ENCODE measurements at regions not wholly inside any gene's neighbourhood (a gene's known extent, or its start where the extent isn't known, plus 50 kb on each side); places are given as distances from the start of the nearest gene placed in this dataset.

- no peaks in the 10 kb centered on the region for H3K9me3 Mint-ChIP-seq (ENCODE audit: unreplicated experiment)
- H3K36me3 Mint-ChIP-seq (ENCODE audit: unreplicated experiment): no peaks in the 10 kb centered on the region
- TF ChIP-seq, protein P1, sequence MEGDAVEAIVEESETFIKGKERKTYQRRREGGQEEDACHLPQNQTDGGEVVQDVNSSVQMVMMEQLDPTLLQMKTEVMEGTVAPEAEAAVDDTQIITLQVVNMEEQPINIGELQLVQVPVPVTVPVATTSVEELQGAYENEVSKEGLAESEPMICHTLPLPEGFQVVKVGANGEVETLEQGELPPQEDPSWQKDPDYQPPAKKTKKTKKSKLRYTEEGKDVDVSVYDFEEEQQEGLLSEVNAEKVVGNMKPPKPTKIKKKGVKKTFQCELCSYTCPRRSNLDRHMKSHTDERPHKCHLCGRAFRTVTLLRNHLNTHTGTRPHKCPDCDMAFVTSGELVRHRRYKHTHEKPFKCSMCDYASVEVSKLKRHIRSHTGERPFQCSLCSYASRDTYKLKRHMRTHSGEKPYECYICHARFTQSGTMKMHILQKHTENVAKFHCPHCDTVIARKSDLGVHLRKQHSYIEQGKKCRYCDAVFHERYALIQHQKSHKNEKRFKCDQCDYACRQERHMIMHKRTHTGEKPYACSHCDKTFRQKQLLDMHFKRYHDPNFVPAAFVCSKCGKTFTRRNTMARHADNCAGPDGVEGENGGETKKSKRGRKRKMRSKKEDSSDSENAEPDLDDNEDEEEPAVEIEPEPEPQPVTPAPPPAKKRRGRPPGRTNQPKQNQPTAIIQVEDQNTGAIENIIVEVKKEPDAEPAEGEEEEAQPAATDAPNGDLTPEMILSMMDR (IDR thresholded peaks at IDR 0.05; ENCODE audit: partially characterized antibody, unreplicated experiment): no peak
- no peaks in the 10 kb centered on the region for H3K27me3 Mint-ChIP-seq (ENCODE audit: unreplicated experiment)
- no peak for DNase-seq
- peaks cover 9% of the 10 kb centered on the region for H3K4me1 Mint-ChIP-seq (ENCODE audit: low read depth, unreplicated experiment)
- no peak overlapping the region for H3K4me3 Mint-ChIP-seq (ENCODE audit: unreplicated experiment)
- no peak overlapping the region for H3K27ac Mint-ChIP-seq (ENCODE audit: unreplicated experiment)
Measured at GRCh38 chr21:35510294-35510693, 461.2 kb upstream of the RUNX1 start.

DNA sequence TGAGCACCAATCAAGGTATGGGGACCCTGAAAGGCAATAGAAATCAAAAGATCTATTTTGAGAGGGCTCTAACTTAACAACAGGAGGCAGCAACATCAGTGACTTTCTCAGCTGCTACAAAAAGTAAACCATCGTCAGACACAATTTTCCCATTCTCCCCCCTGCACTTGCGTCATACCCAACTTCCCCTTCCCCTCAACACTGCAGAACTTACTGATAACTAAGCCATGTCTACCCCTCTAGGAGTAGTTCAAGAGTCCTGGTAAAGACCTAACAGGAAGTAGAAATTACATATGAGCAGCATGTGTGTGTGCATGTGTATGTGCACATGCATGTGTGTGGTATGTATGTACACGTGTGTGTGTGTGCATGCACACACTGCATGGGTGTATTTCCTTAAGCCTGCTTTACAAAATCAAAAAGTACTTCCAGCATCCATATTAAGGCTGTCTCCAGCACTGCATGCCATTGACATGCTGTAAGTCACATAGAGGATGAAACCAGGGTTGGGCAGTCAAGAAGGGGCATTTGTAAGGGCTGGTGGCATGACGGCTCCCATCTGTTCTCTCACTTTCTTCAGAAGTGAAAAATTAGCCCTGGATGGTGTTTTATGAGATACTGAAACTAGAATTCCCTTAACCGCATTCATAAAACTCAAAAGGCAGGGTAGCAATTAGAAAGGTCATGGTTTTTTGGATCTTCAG, 460.1 kb upstream of the RUNX1 start:
- no peaks in the 10 kb centered on the region for H3K27me3 Mint-ChIP-seq (ENCODE audit: unreplicated experiment)
- H3K36me3 Mint-ChIP-seq (ENCODE audit: unreplicated experiment): no peaks in the 10 kb centered on the region
- H3K9me3 Mint-ChIP-seq (ENCODE audit: unreplicated experiment): no peaks in the 10 kb centered on the region
- no peak overlapping the region for H3K4me3 Mint-ChIP-seq (ENCODE audit: unreplicated experiment)
- peaks cover 9% of the 10 kb centered on the region for H3K4me1 Mint-ChIP-seq (ENCODE audit: low read depth, unreplicated experiment)
- DNase-seq: no peak
- TF ChIP-seq, protein P1 (IDR thresholded peaks at IDR 0.05; ENCODE audit: partially characterized antibody, unreplicated experiment): no peak
- no peak overlapping the region for H3K27ac Mint-ChIP-seq (ENCODE audit: unreplicated experiment)

- Mint-ChIP-seq H3K4me1 (ENCODE audit: low read depth, unreplicated experiment) (peaks cover 9% of the 10 kb centered on the region), H3K4me3 (ENCODE audit: unreplicated experiment) (no peak overlapping the region), H3K27me3 (ENCODE audit: unreplicated experiment) (no peaks in the 10 kb centered on the region), H3K9me3 (ENCODE audit: unreplicated experiment) (no peaks in the 10 kb centered on the region), H3K27ac (ENCODE audit: unreplicated experiment) (no peak overlapping the region), H3K36me3 (ENCODE audit: unreplicated experiment) (no peaks in the 10 kb centered on the region)
- TF ChIP-seq, protein P1 (IDR thresholded peaks at IDR 0.05; ENCODE audit: partially characterized antibody, unreplicated experiment): no peak
- DNase-seq: no peak
Measured at GRCh38 chr21:35508139-35508888, 459.2 kb upstream of the RUNX1 start.

GRCh38 chr21:35507181-35507759, 458.2 kb upstream of the RUNX1 start:
- no peak for DNase-seq
- H3K27me3 Mint-ChIP-seq (ENCODE audit: unreplicated experiment): no peaks in the 10 kb centered on the region
- H3K27ac Mint-ChIP-seq (ENCODE audit: unreplicated experiment): no peak overlapping the region
- no peak overlapping the region for H3K4me3 Mint-ChIP-seq (ENCODE audit: unreplicated experiment)
- peaks cover 9% of the 10 kb centered on the region for H3K4me1 Mint-ChIP-seq (ENCODE audit: low read depth, unreplicated experiment)
- H3K9me3 Mint-ChIP-seq (ENCODE audit: unreplicated experiment): no peaks in the 10 kb centered on the region
- TF ChIP-seq, protein P1 (IDR thresholded peaks at IDR 0.05; ENCODE audit: partially characterized antibody, unreplicated experiment): no peak
- H3K36me3 Mint-ChIP-seq (ENCODE audit: unreplicated experiment): no peaks in the 10 kb centered on the region

DNA sequence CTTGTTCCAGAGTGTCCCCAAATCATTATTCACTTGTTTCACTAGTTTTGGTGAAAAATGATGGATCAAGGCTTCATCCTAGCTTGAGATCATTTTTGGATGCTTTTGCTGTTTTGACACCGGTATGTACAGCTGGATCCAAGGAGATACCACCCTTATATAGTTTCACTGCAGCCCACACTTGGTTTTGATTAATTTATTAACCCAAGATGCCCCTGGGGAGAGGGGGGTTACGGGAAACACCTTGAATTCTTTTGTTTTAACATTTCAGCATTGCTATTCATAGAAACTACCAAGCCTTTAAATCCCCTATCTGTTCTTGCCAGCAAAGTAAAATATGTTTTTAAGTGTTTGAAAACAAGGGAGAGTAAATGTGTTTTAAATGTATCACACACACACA, 457.7 kb upstream of the RUNX1 start:
- TF ChIP-seq, protein P1 (IDR thresholded peaks at IDR 0.05; ENCODE audit: partially characterized antibody, unreplicated experiment): no peak
- Mint-ChIP-seq H3K27me3 (ENCODE audit: unreplicated experiment) (no peaks in the 10 kb centered on the region), H3K4me3 (ENCODE audit: unreplicated experiment) (no peak overlapping the region), H3K9me3 (ENCODE audit: unreplicated experiment) (no peaks in the 10 kb centered on the region), H3K36me3 (ENCODE audit: unreplicated experiment) (no peaks in the 10 kb centered on the region), H3K27ac (ENCODE audit: unreplicated experiment) (no peak overlapping the region), H3K4me1 (ENCODE audit: low read depth, unreplicated experiment) (peaks cover 9% of the 10 kb centered on the region)
- DNase-seq: no peak
